ENCODE measurements at regions not wholly inside any gene's neighbourhood (a gene's known extent, or its start where the extent isn't known, plus 50 kb on each side); places are given as distances from the start of the nearest gene placed in this dataset.

- TF ChIP-seq CTCF (IDR thresholded peaks at IDR 0.05) = no peak
- ATAC-seq (ENCODE audit: low FRiP score) (no peak), DNase-seq (ENCODE audit: low spot score) (no peak)
Observed at GRCh38 chrX:40460926-40461325, 119.8 kb upstream of the ATP6AP2 start.

- TF ChIP-seq CTCF (IDR thresholded peaks at IDR 0.05) = no peak
- ATAC-seq (ENCODE audit: low FRiP score) (no peak), DNase-seq (ENCODE audit: low spot score) (no peak)
Observed at GRCh38 chrX:40459571-40460158, 121.1 kb upstream of the ATP6AP2 start.

- no peak for TF ChIP-seq CTCF (IDR thresholded peaks at IDR 0.05)
- DNase-seq (ENCODE audit: low spot score) (no peak), ATAC-seq (ENCODE audit: low FRiP score) (no peak)
Observed at GRCh38 chrX:40457406-40457805, 123.4 kb upstream of the ATP6AP2 start.

GRCh38 chrX:40452031-40452430, 128.7 kb upstream of the ATP6AP2 start:
- ATAC-seq (ENCODE audit: low FRiP score) (no peak), DNase-seq (ENCODE audit: low spot score) (no peak)
- no peak for TF ChIP-seq CTCF (IDR thresholded peaks at IDR 0.05)

GRCh38 chrX:40449956-40450706, 130.6 kb upstream of the ATP6AP2 start:
- ATAC-seq (ENCODE audit: low FRiP score) (no peak), DNase-seq (ENCODE audit: low spot score) (no peak)
- TF ChIP-seq CTCF (IDR thresholded peaks at IDR 0.05) = no peak

GRCh38 chrX:40449396-40449795, 131.4 kb upstream of the ATP6AP2 start:
- DNase-seq (ENCODE audit: low spot score) (no peak), ATAC-seq (ENCODE audit: low FRiP score) (no peak)
- TF ChIP-seq CTCF (IDR thresholded peaks at IDR 0.05) = no peak

GRCh38 chrX:40448793-40449192, 132.0 kb upstream of the ATP6AP2 start:
- no peak for DNase-seq (ENCODE audit: low spot score)
- ATAC-seq (ENCODE audit: low FRiP score) = no peak
- TF ChIP-seq CTCF (IDR thresholded peaks at IDR 0.05) = no peak
